CD4-positive, CD25-positive, alpha-beta regulatory T cell (primary cell): ENCODE measurements at regions not wholly inside any gene's neighbourhood (a gene's known extent, or its start where the extent isn't known, plus 50 kb on each side); places are given as distances from the start of the nearest gene placed in this dataset.
A peak's percentile ranks its signal among the peaks of the same experiment; 100 is the strongest.
"Not testable (repeated sequence)": the region's sequence is repeated elsewhere in the genome, so short reads cannot be mapped to it uniquely, and the experiment has no call there.

ENCODE experiments used
- ATAC-seq, 2 donors: fragments of 150-1000 bp; cut with Tn5 transposase; one replicate each; pipeline ENCODE4 v1.10.0; 2021; ENCODE audit warnings: low read depth in 2 of 2, moderate number of reproducible peaks in 2 of 2, moderate library complexity in 1 of 2
- DNase-seq, 3 donors: peaks; one replicate each; pipeline versions ENCODE4 v3.0.0 to v3.0.0-alpha.2; 2012 to 2022; ENCODE audit warnings: mixed read lengths in 1 of 3
- H3K27ac ChIP-seq: one replicate; pipeline ENCODE4 v1.7.0; 2013; ENCODE audit warnings: mild to moderate bottlenecking, low read length; ENCODE audit not compliant: insufficient read depth, poor library complexity, severe bottlenecking
- H3K27me3 ChIP-seq: one replicate; pipeline ENCODE4 v1.7.0; 2013; ENCODE audit warnings: low read length; ENCODE audit not compliant: control insufficient read depth, insufficient read depth
- H3K36me3 ChIP-seq: one replicate; pipeline ENCODE4 v1.7.0; 2013; ENCODE audit warnings: mild to moderate bottlenecking, low read length, moderate library complexity; ENCODE audit not compliant: control insufficient read depth, insufficient read depth
- H3K4me1 ChIP-seq: 2 replicates; pipeline ENCODE4 v1.7.0; 2013; ENCODE audit warnings: mild to moderate bottlenecking, low read length; ENCODE audit not compliant: insufficient read depth, control insufficient read depth, poor library complexity, severe bottlenecking
- H3K4me3 ChIP-seq: one replicate; pipeline ENCODE4 v1.7.0; 2013; ENCODE audit warnings: low read depth, mild to moderate bottlenecking, low read length, moderate library complexity
- H3K9me3 ChIP-seq, 2 experiments: 1 replicate in 1 of 2; 2 replicates in 1 of 2; pipeline ENCODE4 v1.7.0; 2013; ENCODE audit warnings: low read length in 2 of 2, mild to moderate bottlenecking in 1 of 2, moderate library complexity in 1 of 2; ENCODE audit not compliant: control insufficient read depth in 2 of 2
- H3K27ac Mint-ChIP-seq, 3 donors: one replicate each; pipeline ENCODE4 v1.8.0; 2020 to 2022; ENCODE audit warnings: mild to moderate bottlenecking in 3 of 3, mixed read lengths in 3 of 3, moderate library complexity in 2 of 3
- H3K27me3 Mint-ChIP-seq: one replicate; pipeline ENCODE4 v1.8.0; 2022; ENCODE audit warnings: mild to moderate bottlenecking, mixed read lengths
- H3K36me3 Mint-ChIP-seq: one replicate; pipeline ENCODE4 v1.8.0; 2020; ENCODE audit warnings: mixed read lengths
- H3K4me1 Mint-ChIP-seq, 4 donors: one replicate each; pipeline ENCODE4 v1.8.0; 2020 to 2022; ENCODE audit warnings: mixed read lengths in 4 of 4, mild to moderate bottlenecking in 1 of 4
- H3K4me3 Mint-ChIP-seq, 4 donors: one replicate each; pipeline ENCODE4 v1.8.0; 2020 to 2022; ENCODE audit warnings: mild to moderate bottlenecking in 4 of 4, mixed read lengths in 4 of 4, moderate library complexity in 3 of 4
- H3K9me3 Mint-ChIP-seq, 7 donors: one replicate each; pipeline ENCODE4 v1.8.0; 2020 to 2022; ENCODE audit warnings: mixed read lengths in 7 of 7, mild to moderate bottlenecking in 3 of 7, moderate library complexity in 2 of 7

DNA sequence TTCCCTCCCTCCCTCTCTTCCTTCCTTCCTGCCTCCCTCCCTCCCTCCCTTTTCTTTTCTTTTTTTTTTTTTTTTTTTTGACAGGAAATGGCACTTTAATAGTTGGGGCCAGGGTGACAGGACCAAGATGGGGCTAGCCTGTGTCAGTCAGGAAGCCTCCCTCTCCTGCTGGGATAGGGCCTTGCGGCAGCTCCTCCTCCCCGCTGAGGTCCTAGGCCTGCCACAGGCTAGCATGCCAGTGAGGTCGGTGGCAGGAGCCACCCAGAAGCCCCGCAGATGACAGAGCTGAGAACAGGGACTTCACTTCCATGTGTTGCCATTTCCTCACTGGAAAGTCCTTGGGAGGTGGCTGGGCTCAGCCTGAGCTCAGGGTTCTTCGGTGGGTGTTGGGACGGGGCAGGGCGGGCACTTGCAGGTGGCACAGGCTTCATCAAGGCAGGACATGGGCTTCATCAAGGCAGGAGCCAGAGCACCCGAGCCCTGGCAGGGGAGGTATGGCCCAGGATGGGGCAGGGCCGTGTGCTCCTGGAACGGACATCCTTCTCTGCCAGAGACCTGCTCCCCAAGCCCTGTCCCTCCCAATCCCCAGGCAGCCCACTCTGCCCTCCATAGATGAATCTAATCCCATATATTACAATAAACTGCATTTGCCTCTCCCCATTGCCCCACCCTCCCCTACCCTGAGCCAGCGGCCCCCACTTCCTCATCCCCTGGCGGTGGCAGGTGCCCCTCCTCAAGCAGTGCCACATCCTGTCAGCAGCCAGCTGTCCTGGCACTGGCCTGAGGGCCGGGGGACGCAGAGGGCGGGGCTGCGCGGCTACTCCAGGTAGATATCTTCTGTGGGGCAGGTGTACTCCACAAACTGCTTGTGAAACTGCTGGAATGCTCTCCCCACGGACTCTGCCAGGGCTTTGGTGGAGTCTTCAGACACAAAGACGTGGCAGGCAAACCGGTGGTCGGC lies 109.8 kb upstream of the PLEKHM1 start:
- not testable (repeated sequence) for H3K27ac ChIP-seq, H3K9me3 ChIP-seq, H3K36me3 ChIP-seq, H3K27ac Mint-ChIP-seq, H3K4me1 Mint-ChIP-seq, H3K27me3 ChIP-seq, H3K4me3 ChIP-seq, H3K9me3 Mint-ChIP-seq, H3K4me1 ChIP-seq, H3K36me3 Mint-ChIP-seq, DNase-seq, H3K27me3 Mint-ChIP-seq
- peak; percentile 67 to 70 for ATAC-seq
- peak overlapping the region in 1 of 4 donors; percentile 24 for H3K4me3 Mint-ChIP-seq

DNA sequence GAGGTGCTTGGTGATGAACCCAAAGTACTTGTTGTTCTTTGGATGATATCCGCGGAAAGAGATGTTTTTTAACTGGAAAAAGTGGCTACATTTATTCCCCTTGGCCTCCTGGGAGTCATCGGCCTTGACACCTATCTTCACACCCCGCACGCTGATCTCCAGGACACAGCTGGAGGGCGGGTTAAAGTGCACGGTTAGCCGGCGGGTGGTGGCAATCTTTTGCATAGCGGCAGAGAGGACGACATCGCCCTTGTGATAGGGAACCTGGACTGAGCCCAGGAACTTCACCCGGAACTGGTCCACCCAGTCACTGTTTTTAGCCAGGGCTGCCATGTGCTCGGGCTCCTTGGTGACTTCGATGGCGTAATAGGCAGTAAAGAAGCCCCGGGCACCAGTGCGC lies 110.5 kb upstream of the PLEKHM1 start:
- not testable (repeated sequence) for H3K36me3 Mint-ChIP-seq, H3K4me3 Mint-ChIP-seq

GRCh38 chr17:45601605-45602539 lies 111.4 kb upstream of the PLEKHM1 start:
- H3K27ac Mint-ChIP-seq, H3K36me3 ChIP-seq, H3K27ac ChIP-seq, H3K36me3 Mint-ChIP-seq, DNase-seq, H3K4me1 Mint-ChIP-seq, H3K27me3 Mint-ChIP-seq, H3K9me3 ChIP-seq, ATAC-seq, H3K4me3 Mint-ChIP-seq, H3K27me3 ChIP-seq, H3K9me3 Mint-ChIP-seq, H3K4me1 ChIP-seq, H3K4me3 ChIP-seq: not testable (repeated sequence)

More for the DNA sequence above, 110.5 kb upstream of the PLEKHM1 start:
- H3K4me1 Mint-ChIP-seq, H3K27ac Mint-ChIP-seq, H3K27me3 Mint-ChIP-seq, H3K36me3 ChIP-seq, H3K4me3 ChIP-seq, H3K9me3 ChIP-seq, H3K27me3 ChIP-seq, ATAC-seq, H3K4me1 ChIP-seq, DNase-seq, H3K9me3 Mint-ChIP-seq, H3K27ac ChIP-seq: not testable (repeated sequence)

DNA sequence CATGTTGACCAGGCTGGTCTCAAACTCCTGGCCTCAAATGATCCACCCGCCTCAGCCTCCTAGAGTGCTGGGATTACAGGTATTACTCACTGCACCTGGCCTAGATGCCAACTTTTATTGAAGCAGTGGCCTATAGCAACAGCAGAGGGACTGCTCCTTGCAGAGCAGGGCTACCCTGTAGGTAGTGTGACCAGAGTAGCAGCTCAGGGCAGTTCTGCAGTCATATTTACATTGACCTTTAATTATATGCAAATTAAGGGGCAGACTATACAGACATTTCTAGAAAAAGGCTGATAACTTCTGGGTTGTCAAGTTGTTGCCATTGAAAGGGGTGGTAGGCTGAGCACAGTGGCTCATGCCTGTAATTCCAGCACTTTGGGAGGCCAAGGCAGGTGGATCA lies 115.2 kb upstream of the PLEKHM1 start:
- not testable (repeated sequence) for H3K4me3 ChIP-seq, H3K27ac ChIP-seq, H3K4me1 Mint-ChIP-seq, H3K27me3 ChIP-seq, H3K9me3 Mint-ChIP-seq, H3K4me1 ChIP-seq, DNase-seq, ATAC-seq, H3K27ac Mint-ChIP-seq, H3K36me3 ChIP-seq, H3K9me3 ChIP-seq, H3K36me3 Mint-ChIP-seq, H3K27me3 Mint-ChIP-seq, H3K4me3 Mint-ChIP-seq

GRCh38 chr17:45619984-45620405 lies 129.5 kb upstream of the PLEKHM1 start:
- H3K27me3 Mint-ChIP-seq, H3K9me3 Mint-ChIP-seq, H3K9me3 ChIP-seq, H3K36me3 ChIP-seq, H3K4me1 Mint-ChIP-seq, H3K36me3 Mint-ChIP-seq, H3K27ac ChIP-seq, H3K27me3 ChIP-seq, H3K4me1 ChIP-seq: not testable (repeated sequence)
- DNase-seq (peak; percentile 77 to 84 (median 79)), ATAC-seq (peak; percentile 100)
- Mint-ChIP-seq H3K4me3 (peak overlapping the region; percentile 70 to 94 (median 88)), H3K27ac (peak overlapping the region in 2 of 3 donors; percentile 32 to 91)
- peak overlapping the region; percentile 53 for H3K4me3 ChIP-seq

DNA sequence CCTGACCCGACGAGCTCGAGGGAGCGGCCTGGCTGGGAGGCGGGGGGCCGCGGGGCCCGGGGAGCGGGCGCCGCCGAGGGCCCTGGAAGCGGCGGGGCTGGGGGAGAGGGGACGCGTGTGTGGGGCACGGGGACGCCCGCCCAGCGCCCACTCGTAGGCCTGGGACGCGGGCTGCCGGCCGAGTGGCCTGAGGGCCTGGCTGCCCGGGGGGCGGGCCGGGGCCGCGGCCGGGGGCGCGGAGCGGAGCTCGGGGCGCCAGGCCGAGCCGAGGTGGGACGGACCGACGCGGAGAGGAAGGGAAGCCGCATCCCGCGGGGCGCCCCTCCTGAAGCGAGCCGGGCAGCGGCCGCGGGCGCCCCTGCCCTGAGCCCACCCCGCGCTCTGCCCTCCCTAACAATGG lies 129.9 kb upstream of the PLEKHM1 start:
- not testable (repeated sequence) for H3K9me3 ChIP-seq, H3K4me1 ChIP-seq, H3K4me1 Mint-ChIP-seq, H3K36me3 Mint-ChIP-seq, H3K36me3 ChIP-seq, DNase-seq, H3K27me3 Mint-ChIP-seq, H3K27ac ChIP-seq, H3K27me3 ChIP-seq, H3K4me3 ChIP-seq, H3K9me3 Mint-ChIP-seq
- ATAC-seq = peak; percentile 36 to 43
- Mint-ChIP-seq H3K4me3 (peak overlapping the region; percentile 70 to 94 (median 88)), H3K27ac (peak overlapping the region in 1 of 3 donors; percentile 91)

- peak overlapping the region; percentile 52 to 73 (median 67) for H3K4me3 Mint-ChIP-seq
- not testable (repeated sequence) for H3K27me3 ChIP-seq, H3K9me3 Mint-ChIP-seq, DNase-seq, H3K4me1 ChIP-seq, H3K9me3 ChIP-seq, H3K27ac ChIP-seq, H3K4me1 Mint-ChIP-seq, H3K36me3 Mint-ChIP-seq, H3K36me3 ChIP-seq, H3K27ac Mint-ChIP-seq, ATAC-seq, H3K27me3 Mint-ChIP-seq
- H3K4me3 ChIP-seq = peak overlapping the region; percentile 13
These were observed 130.6 kb upstream of the PLEKHM1 start for GRCh38 chr17:45621087-45621486.
